Fibroblast of villous mesenchyme (primary cell): ENCODE measurements at regions not wholly inside any gene's neighbourhood (a gene's known extent, or its start where the extent isn't known, plus 50 kb on each side); places are given as distances from the start of the nearest gene placed in this dataset.

Source experiments
- DNase-seq: peaks from one replicate; pipeline ENCODE4 v3.0.0-alpha.2; 2010; ENCODE audit warnings: low read depth
- H3K4me3 ChIP-seq: 2 replicates; pipeline ENCODE4 v1.5.1; 2011; ENCODE audit warnings: low read depth, mild to moderate bottlenecking, low read length
- TF ChIP-seq, protein P1 (sequence below): IDR thresholded peaks from 2 replicates; pipeline ENCODE4 v1.5.1; 2012; ENCODE audit warnings: low read depth, mild to moderate bottlenecking, low read length; ENCODE audit not compliant: insufficient read depth

DNA sequence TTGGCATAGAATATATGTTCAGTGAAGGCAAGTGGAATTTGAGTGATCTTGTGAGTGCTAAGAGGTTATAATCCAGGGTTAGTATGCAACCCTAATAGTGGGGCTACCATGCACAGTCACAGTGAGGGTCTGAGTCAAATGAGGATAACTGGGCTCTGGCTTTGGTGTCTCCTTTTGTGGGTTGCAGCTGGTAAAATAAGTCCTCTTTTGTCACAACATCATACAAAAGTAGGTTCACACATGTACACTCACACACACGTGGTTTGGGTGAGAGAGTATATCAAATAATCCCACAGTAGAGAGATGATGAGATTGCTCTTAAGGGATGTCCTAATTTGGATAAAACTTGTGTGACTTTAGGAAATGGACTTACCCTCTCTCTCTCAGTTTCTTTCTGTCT is 79.6 kb upstream of the EOLA2 start:
- TF ChIP-seq, protein P1, sequence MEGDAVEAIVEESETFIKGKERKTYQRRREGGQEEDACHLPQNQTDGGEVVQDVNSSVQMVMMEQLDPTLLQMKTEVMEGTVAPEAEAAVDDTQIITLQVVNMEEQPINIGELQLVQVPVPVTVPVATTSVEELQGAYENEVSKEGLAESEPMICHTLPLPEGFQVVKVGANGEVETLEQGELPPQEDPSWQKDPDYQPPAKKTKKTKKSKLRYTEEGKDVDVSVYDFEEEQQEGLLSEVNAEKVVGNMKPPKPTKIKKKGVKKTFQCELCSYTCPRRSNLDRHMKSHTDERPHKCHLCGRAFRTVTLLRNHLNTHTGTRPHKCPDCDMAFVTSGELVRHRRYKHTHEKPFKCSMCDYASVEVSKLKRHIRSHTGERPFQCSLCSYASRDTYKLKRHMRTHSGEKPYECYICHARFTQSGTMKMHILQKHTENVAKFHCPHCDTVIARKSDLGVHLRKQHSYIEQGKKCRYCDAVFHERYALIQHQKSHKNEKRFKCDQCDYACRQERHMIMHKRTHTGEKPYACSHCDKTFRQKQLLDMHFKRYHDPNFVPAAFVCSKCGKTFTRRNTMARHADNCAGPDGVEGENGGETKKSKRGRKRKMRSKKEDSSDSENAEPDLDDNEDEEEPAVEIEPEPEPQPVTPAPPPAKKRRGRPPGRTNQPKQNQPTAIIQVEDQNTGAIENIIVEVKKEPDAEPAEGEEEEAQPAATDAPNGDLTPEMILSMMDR = no peak
- H3K4me3 ChIP-seq = no peak overlapping the region
- no peak for DNase-seq

DNA sequence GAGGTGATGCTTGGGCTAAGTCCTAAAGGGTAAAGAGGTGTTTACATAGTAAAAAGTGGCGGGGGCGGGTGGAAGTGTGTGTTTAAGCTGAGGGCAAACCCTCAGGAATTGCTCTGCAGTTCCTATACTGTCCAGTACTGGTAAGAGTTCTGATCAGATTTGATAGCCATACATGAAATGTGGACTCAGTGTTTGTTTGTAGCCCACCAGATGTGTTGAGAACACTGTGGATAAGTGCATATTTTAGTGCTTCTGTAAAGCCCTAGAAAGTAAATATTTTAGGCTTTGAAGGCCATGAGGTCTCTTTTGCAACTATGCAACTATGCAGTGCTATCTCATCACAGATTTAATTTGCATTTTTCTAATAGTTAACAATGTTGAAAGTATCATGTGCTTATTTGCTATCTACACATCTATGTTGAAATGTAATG is 80.7 kb upstream of the EOLA2 start:
- H3K4me3 ChIP-seq = no peak overlapping the region
- TF ChIP-seq, protein P1 = no peak
- DNase-seq = peak; percentile 93

DNA sequence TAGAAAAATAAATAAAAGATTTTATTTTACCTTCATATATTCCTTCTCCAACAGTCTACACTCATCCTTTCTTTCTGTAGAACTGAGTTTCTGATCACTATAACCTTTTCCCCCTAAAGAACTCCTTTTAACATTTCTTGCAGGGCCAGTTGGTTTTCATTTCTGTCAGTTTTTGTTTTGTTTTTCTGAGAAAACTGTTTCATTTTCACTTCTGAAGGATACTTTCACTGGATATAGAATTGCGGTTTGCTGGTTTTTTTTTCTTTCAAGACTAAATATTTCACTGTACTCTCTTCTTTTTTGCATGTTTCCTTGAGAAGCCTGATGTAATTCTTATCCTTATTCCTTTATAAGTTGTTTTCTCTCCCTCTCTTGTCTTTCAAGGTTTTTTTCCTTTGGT is 90.4 kb upstream of the EOLA2 start:
- DNase-seq = peak; percentile 28
- H3K4me3 ChIP-seq = no peak overlapping the region
- TF ChIP-seq, protein P1 = no peak

DNA sequence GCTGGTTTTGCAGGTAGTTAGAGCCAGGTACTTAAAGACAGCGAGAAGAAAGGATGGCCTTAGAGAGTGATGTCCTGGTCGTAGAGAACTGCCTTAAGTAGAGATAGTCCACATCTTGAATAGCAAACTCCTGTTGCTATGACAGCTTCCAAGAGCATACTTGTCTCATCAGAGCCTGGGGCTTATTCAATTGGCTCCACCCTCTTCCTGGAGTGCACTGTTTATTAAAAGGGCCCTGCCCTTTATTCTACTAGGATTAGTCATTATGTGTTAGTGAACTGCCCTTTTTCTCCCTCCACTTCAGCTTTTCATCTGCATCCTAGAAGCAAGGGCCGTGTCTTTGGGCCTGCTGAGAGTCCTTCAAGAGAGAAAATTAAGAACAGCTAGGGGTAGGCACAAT is 94.5 kb upstream of the EOLA2 start:
- TF ChIP-seq, protein P1 = no peak
- no peak overlapping the region for H3K4me3 ChIP-seq
- peak; percentile 70 for DNase-seq

DNA sequence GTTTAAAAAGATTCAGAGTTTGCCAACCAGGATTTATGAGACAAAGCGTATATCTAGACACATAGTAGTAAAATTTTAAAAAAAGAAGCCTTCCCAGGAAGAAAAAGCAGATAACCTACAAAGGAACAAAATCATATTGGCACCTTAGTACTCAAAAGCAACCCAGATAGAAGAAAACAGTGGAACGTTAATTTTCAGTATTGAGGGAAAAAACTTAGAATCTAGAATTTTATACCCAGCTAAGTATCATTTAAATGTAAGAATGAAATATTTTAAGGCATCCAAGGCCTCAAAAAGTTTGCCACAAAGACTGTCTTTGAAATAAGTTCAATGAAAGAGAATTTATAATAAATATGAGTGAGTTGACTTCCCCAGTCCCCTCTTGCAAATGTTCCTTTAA is 96.5 kb upstream of the EOLA2 start:
- no peak for DNase-seq
- TF ChIP-seq, protein P1 = no peak

DNA sequence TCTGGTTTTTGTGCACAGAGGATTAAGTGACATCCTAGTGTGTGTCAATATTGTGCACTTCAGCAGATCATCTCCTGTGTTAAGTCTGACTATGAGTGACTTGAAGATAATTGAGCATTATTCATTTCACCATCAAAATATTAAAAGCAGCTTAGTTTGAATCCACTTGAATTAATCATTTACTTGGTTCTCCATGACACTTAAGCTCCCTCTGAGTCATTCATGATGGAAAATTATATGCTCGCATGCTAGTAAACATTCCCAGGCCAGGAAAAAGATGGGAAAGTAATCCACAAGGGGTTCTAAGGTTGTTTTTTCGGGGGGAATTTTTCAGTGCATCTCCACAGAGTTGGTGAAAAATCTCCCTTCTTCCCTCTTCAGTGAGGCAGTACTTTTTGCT is 97.2 kb upstream of the EOLA2 start:
- no peak overlapping the region for H3K4me3 ChIP-seq
- TF ChIP-seq, protein P1 = no peak
- no peak for DNase-seq

More for the DNA sequence above, 96.5 kb upstream of the EOLA2 start:
- H3K4me3 ChIP-seq = no peak overlapping the region

DNA sequence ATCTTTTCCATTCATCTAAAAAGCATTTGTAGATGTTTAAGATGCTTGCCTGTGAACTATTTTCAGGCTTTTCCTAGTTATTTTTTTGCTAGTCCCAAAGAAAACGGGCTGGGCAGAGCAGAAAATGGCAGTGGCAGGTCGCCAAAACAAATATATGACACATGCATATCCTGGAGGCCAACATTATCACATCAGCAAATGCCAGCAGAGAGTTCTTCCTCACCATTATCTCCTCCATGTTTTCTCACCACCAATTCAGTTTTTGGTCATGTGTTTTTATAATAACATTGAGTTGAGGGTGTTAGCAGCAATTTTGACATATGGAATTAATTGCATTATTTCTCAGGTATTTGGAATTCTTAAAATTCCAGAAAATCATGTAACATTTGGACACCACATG is 97.9 kb upstream of the EOLA2 start:
- TF ChIP-seq, protein P1 = no peak
- no peak overlapping the region for H3K4me3 ChIP-seq
- peak; percentile 25 for DNase-seq
